HG02759 (cell line): ENCODE measurements at regions not wholly inside any gene's neighbourhood (a gene's known extent, or its start where the extent isn't known, plus 50 kb on each side); places are given as distances from the start of the nearest gene placed in this dataset.

Experiments
- ATAC-seq: cut with Tn5 transposase; IDR thresholded peaks from one replicate; pipeline ENCODE4 v1.9.1; 2021; ENCODE audit warnings: mild to moderate bottlenecking, moderate library complexity; ENCODE audit not compliant: unreplicated experiment

DNA sequence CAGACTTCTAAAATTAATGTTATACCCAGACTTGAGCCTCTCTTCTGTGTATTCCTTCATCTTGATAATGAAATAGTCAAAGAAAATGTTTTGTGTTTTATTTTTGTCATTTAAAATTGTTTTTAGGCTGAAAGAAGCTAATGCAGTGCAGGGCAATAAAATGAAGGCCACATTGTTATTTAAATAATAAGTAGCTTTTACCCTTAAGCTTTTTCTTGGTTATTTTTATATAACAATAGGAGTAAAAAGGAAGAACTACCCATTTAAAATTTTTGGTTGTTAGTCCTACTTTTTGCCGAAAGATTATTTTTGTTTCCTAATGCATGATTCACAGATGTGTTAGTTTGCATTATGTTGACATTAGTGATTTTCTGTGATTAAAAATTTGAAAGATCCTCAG, 181.0 kb upstream of the MEOX2 start:
- no peak for ATAC-seq

DNA sequence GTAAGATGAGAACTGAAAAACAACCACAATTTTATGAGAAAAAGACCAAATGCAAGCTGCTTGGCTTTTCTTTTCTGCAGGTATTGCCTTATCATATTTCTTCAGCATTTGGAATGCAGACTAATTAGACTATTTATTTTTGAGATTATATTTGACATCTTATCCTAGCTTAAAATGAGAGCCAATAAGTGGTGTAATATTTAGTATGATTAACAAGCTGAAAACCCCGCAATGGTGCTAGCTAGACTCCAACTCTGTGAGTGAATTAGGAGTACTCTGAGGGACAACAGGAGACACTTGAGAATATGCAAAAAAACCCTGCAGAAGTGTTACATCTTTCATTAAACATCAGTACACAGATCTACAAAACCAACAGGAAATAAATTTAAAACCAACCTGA, 180.3 kb upstream of the MEOX2 start:
- ATAC-seq = no peak

DNA sequence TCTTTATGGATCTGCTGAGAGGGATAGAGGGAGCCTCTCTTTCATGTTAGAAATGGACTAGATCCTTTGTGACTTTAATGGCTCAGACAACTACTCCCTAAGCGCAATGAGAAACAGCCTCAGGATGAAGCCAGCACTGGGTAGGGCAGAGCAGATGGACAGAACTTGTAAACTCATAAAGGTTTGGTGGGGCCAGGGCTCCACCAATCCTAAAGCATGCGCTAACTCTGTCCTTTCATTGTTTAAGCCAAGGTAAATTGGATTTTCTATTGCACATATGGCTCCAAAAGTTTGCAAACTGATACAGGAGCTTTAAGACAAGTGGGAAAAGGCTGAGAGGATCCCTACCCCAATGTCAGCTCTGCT, 178.1 kb upstream of the MEOX2 start:
- ATAC-seq = no peak

DNA sequence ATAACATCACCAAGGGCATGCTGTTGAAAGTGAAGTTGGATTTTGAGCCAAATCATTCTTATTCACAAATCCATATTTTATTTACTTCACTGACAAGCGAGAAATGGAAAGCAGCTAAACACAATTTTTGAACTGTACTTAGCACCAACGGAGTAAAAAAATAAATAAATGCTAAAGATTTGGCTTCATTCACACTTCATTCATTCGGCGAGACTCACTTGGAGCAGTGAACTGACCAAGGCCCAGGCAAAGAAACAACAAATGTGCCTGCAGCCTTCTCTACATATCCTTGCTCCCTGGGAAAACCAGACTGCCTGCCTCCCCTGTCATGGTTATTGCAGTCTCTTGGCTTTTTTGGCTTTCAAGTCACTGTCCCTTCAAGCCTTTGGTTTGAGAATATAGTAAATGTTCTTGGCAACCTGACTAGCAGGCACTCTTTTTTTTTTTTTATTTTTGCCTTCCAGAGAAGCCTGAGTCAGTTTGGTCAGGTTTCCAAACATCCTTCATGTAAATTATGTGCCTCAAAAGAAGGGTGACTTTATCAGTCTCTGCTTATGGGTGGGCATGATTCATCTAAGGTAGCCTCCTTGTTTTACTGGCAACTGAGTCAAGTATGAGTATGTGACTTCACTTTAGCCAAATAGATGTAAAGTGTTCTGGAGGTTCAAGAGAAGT, 177.6 kb upstream of the MEOX2 start:
- no peak for ATAC-seq

DNA sequence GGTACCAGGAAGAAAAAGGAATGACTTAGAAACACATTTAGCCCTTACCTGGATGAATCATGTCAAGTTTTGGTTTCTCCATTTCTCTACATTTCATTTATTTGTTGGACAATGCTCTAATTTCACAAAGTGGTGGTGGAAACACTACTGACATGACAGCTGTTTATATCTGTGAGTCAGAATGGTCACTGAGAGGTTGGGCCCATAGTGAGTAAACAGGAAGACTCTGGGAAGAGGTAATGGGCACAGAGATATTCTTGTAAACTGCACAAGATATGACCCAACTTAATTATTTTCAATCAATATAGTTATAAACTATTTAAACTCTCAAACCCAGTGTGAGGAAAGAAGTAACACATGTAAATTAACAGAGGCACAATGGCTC, 176.3 kb upstream of the MEOX2 start:
- no peak for ATAC-seq

DNA sequence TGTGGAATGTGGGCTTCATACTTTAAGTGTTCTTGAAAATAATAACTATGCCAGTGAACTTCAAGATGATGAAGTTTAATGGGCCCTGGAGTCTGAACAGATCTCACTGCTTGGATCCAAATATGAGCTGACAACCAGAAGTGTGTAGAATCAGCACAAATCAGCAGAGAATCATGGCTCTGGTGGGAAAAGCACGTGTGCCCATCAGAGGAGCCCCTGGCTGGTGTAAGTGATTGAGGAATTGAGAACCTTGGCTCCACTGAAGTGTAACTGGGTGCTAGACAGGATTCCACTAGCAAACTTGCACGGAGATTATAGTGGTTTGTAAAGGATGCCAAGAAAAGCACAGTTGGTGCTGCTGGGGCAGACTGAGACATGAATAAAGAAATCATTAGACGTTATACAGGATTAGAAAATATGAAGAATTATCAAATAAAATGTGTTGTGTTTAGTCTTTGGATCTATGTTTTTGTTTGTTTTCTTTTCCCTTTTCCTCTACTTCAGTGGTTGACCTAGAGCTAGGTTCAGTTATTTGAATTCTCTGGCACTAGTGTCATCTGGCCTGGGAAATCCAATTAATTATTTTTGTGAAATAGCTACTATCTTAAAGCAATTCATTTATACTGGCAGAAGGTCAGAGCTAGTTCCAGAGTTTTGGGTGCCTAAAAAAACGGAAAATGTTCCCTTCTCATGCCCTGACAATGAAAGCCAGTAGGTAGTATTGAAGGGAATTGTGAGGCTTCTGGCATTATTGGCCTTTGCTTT, 175.7 kb upstream of the MEOX2 start:
- no peak for ATAC-seq

DNA sequence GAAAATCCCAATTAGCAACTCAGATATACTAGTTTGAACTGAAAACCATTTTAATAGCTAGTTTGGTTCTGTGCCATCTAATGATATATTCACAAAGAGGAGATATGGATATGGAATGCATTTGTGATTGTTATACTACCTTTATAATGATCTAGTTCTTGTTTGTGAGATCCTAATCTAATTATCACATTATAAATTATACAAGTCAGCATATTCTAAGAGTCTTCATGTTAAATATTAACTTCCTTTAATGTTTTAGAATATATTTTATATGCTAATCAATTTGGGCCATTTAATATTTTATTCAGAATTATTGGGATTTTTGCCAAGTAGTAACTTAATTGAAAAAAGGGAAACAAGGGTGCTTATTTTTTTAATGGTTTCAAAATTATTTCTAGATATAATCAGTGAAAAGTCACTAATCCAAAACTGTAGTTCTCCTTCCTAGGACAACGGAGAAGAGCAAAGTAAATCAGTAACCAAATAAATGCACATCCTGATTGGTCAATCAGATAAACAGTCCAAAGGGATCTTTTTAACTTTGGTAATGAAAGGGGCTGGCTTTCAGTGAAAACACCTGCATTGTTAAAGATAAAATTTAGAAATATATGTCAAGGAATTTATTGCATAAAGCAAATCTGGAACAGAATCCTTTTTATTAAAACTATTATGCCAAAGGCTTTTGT, 173.9 kb upstream of the MEOX2 start:
- ATAC-seq = no peak

DNA sequence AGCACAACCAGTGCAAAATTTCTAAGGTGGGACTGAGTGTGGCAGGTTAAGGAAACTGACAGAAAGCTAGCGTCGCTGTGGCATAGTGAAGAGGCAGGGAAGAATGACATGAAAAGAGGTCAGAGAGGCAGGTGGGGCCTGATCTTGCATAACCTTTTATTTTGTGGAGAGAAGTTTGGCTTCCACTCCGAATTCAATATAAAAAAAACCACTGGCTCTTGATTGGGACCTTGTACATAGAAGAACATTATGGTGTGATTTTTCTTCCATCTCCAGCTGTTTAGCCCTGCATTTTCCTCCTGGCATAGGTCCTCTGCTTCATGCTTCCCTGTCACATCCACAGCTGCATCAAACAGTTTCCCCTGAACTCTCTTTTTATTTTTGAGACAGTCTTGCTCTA, 170.5 kb upstream of the MEOX2 start:
- ATAC-seq = no peak

DNA sequence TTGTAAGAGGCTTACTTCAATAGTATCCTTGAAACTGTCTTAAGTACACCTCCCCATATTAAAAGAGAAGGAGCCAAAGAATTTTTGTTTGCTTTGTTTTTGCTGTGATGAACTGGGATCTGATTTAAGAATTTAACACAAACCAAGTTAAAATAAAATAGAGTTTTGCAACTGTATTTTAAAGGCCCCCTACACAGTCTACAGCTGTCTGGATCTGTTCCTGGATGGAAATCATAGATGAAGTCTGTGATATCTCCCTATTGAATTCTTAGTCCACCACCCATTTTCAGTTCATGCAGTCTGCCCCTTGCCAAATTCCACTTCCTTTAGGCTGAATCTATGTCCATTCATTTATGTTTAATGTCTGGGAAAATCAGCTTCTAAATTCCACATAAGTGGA, 169.8 kb upstream of the MEOX2 start:
- ATAC-seq = no peak

DNA sequence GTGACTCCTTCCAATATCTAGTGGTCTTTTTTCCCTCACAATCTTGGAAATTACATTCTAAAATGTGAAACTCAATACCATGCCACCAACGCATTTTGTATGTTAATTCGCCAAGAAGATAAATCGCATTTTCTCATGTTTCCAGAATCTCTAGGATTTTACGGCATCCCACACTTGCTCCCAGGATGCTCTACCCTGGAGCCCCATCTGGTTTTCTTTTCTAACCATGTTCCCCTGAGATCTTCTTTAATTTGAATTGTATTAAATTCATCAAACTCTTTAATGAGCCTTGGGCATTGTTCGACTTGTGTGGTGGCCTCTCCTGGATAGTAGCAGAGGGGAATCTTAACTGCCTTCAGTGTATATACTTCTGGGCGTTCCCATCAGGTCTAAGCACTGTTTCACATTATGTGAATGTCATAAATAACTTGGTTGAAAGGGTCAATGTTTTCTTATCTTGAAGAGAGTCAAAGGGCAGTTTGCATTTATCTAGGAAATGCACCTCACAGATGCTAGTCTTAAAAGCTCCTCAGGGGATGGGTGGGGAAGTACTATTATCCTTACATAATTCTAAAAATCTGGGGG, 169.1 kb upstream of the MEOX2 start:
- no peak for ATAC-seq

DNA sequence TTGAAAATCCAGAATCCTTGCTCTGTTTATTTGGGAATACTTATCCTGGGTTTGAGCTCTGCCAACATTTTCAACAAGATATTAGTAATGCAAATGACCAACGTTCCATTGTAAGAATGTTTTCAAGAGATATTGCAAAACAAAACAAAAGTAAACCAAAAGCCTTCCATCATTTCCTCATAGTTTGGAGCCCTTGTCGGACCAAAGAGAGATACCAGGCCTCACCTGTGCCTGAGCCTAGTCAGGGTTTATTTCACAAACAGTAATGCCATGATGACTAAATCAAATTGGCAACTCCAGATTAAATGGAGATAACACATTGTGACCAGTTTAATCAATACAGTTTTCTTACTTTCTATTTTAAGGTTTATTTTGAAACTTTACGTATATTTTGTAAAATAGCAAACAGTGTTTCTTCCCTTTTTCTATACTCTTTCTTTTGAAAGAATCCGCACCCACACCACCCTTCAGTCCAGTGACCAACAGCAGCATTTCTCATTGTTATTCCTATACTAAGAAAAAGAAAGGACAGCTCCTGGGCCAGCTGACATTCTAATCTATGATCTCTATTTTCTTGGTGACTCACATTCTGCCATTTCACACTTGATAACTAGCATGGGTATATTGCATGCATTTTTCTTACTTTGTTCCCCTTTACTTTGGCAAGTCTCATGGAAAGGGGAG, 168.5 kb upstream of the MEOX2 start:
- ATAC-seq = no peak

DNA sequence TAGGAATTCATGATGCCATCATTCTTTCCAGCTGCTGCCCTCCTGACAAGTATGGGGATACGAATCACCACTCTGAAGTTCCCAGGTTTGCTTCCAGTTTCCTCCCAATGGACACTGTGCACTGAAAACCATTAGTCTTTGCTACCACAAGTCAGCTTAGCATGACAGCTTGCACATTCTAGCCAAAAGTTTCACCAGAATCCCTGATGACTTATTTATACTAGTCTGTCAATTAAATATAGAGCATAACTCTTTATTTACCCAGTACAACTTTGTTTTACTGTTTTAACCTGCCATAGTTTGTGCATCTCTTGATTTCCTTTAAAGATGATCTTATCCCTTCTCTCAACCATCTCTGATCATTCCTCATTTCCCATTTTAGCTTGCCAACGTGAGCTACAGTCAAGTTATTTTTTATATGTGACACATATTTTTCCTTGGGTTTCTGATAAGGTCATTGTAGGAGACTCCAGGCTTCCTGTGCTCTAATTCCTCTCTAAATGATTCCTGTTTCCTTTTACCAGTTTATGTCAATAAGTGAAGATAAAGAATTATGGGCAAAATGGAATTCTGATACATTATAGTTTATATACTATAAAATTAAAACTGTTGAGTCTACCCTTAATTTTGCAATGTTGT, 167.5 kb upstream of the MEOX2 start:
- ATAC-seq = no peak

DNA sequence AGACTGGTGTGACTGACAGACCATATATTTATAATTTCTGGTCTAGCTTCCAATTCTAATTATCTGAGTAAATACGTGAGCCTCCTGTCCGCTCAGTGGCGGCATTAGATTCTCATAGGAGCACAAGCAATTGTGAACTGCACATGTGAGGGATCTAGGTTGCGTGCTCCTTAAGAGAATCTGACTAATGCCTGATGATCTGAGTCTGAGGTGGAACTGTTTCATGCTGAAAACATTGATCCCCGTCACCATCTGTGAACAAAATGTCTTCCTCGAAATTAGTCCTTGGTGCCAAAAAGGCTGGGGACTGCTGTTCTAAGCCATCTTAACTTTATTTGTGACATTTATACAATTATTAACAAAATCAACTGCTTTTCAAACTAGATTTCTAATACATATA, 164.7 kb upstream of the MEOX2 start:
- no peak for ATAC-seq

DNA sequence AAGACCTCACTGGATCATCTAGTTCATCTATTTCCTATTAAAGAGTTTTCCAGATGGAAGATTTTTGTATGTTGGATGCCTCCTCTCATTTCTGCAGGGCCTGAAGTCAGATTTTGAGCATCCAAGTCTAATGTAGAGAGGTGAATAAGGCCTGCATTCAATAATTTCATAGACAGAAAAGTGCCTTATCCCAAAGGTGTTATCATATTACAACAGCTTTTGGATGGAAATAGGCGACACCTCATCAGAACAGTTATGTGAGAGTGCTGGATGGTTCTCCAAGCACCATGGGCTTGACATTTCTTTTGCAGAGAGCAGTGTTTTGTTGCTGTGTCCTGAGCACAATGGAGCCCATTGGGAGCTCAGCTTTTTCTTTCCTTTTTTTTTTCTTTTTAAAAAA, 162.4 kb upstream of the MEOX2 start:
- ATAC-seq = no peak

DNA sequence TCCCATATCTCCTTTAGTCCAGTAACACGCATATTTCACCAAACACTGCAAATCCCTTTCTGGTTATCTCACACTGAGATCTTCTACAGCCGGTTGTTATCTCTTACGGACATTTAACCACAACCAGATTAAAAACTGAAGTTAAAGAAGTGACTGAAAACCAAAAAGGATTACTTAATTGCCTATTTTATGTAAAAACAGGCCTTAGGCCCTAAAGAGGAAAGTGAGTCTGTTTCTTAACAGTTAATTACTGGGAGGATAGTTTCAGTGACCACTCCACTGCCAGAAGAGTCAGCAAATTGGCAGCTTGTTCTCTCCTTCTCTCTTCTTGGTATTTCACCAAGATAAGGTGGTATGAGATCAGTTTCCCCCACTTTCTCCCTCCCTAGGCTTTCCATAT, 161.9 kb upstream of the MEOX2 start:
- ATAC-seq = no peak

DNA sequence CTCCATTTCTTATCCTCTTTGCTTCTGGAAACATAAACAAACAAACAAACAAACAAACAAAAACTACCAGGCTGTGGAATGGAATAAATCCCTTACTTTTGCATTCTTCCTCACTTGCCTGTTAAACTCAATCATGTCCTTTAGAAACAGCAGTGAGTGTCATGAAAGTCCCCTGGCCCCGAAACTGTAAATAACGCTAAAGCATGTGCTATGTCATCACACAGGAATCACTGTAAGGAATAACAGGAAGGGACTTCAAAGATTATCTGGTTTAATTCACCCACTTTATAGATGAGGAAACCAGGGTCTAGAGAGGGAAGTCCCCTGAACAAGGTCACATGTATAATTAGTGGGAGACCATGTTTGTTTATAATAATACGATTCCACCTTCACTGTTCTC, 159.4 kb upstream of the MEOX2 start:
- no peak for ATAC-seq

DNA sequence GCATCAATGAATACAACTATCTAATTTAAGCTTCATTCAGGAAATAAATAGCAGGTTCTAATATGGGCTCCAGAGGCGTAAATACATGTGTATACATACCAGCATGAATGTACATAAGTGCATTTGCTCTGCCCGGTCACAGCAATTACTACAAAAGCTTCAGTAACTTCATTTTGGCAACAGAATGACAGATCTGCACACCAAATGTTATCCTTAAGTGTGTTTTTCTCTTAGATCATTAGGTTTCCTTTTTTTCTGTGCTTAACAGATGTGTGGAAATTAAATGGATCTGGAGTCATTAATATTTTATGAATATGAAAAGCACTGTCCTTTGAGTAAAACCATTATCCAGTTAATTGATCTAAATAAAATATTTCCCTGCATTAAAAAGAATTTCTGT, 159.0 kb upstream of the MEOX2 start:
- ATAC-seq = no peak

DNA sequence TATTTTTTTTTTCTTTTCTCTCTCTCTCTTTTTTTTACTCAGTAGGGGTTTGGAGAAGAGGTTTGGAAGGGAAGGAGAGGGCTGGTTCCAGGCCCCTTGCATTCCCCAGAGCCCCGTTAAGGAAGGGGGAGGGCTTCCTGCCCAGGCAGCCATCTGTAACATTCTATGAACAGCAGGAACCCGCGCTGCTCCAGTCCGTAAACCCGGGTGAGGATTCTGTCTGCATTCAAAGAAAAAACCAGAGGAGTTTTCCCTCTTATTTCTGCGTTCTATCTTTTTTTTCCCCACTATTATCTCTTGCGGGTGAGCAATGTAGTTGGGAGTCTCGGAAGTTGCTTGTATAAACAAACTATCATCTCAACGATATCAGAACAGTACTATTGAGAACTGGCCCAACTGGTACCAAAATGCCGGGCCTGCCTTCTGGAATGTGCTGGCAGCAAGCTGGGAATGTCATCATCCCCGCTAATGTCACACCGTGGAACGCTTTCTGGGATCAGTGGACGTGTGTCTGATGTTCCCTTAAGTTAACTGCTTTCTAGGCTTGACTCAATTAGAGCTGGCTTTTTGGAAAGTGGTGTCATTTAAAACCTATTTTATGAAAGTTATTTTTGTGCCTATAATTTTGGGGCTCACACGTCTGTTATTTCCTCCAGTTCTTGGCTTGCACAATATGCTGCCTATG, 153.1 kb upstream of the MEOX2 start:
- ATAC-seq = no peak

DNA sequence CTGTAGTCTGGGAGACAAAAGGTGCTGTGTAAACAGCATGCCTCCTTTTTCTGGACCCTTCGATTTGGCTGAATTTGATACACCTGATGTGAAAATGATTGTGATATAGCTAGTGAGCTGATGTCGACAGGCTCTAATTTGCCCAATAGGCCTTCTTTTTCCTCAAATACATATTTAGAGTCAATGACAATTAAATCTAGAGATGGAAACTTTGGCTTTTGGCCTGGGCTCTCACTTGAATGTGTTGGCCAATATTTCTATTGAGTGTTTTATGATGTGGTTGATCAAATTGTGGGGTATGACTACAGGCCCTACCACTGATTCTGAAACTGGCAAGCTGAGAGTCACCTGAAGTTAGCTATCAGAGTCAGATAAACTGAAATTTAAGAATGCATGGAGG, 151.8 kb upstream of the MEOX2 start:
- ATAC-seq = no peak

DNA sequence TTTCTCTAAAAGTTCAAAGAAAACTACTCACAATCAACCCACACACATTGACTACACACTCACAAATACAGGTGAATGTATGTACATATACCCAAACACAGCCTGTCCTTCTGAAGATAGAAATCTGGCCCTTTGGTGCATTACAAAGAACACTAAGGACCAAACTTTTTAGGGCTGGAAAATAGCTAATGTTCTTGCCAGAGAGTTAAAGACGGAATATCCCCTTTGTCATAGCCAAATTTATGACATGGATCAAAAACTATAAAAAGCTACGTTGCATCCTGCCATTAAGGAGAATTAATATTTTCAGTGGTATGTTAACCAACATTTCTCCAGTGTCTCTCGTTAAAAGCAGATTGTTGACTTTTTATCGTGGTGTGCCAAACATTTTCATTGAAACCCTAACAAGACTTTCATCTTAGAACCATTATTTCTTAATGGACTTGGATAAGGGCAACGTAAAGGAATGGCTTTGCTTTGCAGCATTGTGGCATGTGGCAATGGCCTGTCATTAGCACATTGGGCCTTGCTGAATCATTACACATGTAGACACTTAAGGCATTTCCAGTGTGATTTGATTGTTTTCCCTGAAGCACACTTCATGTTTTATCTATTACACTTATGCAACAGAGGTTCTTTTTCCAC, 150.9 kb upstream of the MEOX2 start:
- ATAC-seq = no peak
